Thymus (tissue), 11 donors: ENCODE measurements at regions not wholly inside any gene's neighbourhood (a gene's known extent, or its start where the extent isn't known, plus 50 kb on each side); places are given as distances from the start of the nearest gene placed in this dataset.

Experiments used
- DNase-seq, 9 donors: peaks; one replicate each; pipeline ENCODE4 v3.0.0-alpha.2; 2013; ENCODE audit warnings: low spot score in 9 of 9, low read depth in 6 of 9, missing footprints in 1 of 9
- H3K27ac ChIP-seq, 2 donors: one replicate each; pipeline ENCODE4 v1.5.1; 2013; ENCODE audit warnings: control low read depth in 1 of 2, low read depth in 1 of 2, low read length in 1 of 2, mild to moderate bottlenecking in 1 of 2, moderate library complexity in 1 of 2
- H3K27me3 ChIP-seq, 2 donors: one replicate each; pipeline ENCODE4 v1.5.1; 2013; ENCODE audit warnings: low read length in 1 of 2; ENCODE audit not compliant: control insufficient read depth in 2 of 2, insufficient read depth in 1 of 2
- H3K36me3 ChIP-seq, 2 donors: one replicate each; pipeline ENCODE4 v1.5.1; 2013; ENCODE audit warnings: low read length in 1 of 2, mild to moderate bottlenecking in 1 of 2, moderate library complexity in 1 of 2; ENCODE audit not compliant: control insufficient read depth in 2 of 2, insufficient read depth in 2 of 2
- H3K4me1 ChIP-seq, 2 donors: one replicate each; pipeline ENCODE4 v1.5.1; 2013; ENCODE audit warnings: low read length in 2 of 2; ENCODE audit not compliant: control insufficient read depth in 2 of 2, insufficient read depth in 2 of 2
- H3K4me3 ChIP-seq, 2 donors: one replicate each; pipeline ENCODE4 v1.5.1; 2013; ENCODE audit warnings: low read length in 2 of 2, control low read depth in 1 of 2, mild to moderate bottlenecking in 1 of 2
- H3K9me3 ChIP-seq, 2 donors: one replicate each; pipeline ENCODE4 v1.5.1; 2013; ENCODE audit warnings: low read length in 1 of 2, mild to moderate bottlenecking in 1 of 2; ENCODE audit not compliant: control insufficient read depth in 2 of 2, insufficient read depth in 1 of 2
- WGBS: extraction: QIAGEN DNeasy Blood & Tissue Kit; methylation state at CpG from one replicate; pipeline ENCODE4 v1.1.7; 2013; 5-methylcytosine and 5-hydroxymethylcytosine counted together
- donor health status: healthy.

DNA sequence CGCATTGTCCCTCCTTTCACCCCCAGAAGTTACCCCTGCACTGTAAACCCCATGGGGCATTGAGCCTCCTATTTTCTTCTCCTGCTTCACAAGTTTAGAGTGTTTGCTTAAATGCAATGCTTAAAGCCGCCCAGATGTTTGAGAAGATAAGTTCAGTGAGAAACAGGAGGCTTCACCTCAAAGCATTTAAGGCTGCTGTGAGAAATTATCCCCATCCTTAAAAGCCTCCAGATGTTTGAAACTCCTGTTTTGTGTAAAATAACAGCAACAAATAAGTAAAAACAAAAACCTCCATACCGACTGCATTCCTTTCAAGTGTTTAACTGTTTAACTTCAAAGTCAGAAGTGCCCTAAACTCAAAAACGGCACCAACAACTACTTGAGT is 81.8 kb downstream of the RTP5 start:
- H3K9me3 ChIP-seq = no peaks in the 10 kb centered on the region
- H3K4me1 ChIP-seq = peaks cover 16 to 17% of the 10 kb centered on the region in 2 donors
- H3K27me3 ChIP-seq = no peaks in the 10 kb centered on the region
- WGBS = 30% methylated on average over 4 of the region's 4 CpGs
- peaks cover 2 to 3% of the 10 kb centered on the region in 2 donors for H3K36me3 ChIP-seq
- DNase-seq = peak in 1 of 9 donors; percentile 24
- no peak overlapping the region for H3K4me3 ChIP-seq
- peak overlapping the region; percentile 28 to 56 for H3K27ac ChIP-seq

DNA sequence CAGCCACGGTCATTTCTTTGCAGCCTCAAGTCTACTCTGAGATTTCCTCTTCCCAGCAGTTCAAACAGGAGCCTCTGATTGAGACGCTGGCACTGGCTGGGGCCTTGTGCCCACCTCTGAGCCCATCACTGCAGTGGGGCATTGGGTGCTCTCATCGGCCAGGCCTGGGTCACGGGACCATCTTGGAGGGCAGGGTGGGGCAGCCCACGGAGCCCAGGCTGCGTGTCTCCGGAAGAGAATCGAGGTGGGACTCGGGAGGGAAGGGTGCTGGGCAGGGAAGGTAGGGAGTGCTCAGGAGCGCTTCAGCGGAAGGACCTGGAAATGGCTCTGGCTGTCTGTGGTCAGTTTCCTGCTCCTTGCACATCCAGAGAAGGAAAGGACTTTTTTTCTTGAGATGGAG is 82.4 kb downstream of the RTP5 start:
- peaks cover 16 to 17% of the 10 kb centered on the region in 2 donors for H3K4me1 ChIP-seq
- H3K36me3 ChIP-seq = peaks cover 3 to 5% of the 10 kb centered on the region in 2 donors
- DNase-seq = no peak
- H3K27me3 ChIP-seq = no peaks in the 10 kb centered on the region
- no peak overlapping the region for H3K4me3 ChIP-seq
- H3K9me3 ChIP-seq = no peaks in the 10 kb centered on the region
- H3K27ac ChIP-seq = peak overlapping the region in 1 of 2 donors; percentile 38
- 96% methylated on average over 11 of the region's 11 CpGs for WGBS

DNA sequence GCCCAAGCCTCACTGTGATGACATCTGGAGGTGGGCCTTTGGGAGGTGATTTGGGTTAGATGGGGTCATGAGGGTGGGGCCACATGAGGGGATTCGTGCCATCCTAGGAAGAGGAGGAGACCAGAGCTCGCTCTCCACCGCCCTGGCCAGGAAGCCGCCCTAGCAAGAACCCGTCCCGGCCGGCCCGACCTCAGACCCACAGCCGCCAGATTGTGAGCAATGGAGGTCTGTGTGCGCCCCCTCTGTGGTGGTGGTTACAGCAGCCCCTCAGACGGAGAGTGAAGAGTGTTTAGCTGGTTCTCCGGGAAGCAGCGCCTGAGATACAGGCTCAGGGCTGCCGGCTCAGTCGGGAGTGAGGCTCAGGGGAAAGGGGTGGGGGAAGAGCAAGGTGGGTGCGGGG is 83.3 kb downstream of the RTP5 start:
- peaks cover 16 to 17% of the 10 kb centered on the region in 2 donors for H3K4me1 ChIP-seq
- H3K27ac ChIP-seq = no peak overlapping the region
- no peaks in the 10 kb centered on the region for H3K27me3 ChIP-seq
- DNase-seq = no peak
- no peak overlapping the region for H3K4me3 ChIP-seq
- WGBS = 92% methylated on average over 16 of the region's 16 CpGs
- H3K36me3 ChIP-seq = peaks cover 3 to 5% of the 10 kb centered on the region in 2 donors
- H3K9me3 ChIP-seq = no peaks in the 10 kb centered on the region

DNA sequence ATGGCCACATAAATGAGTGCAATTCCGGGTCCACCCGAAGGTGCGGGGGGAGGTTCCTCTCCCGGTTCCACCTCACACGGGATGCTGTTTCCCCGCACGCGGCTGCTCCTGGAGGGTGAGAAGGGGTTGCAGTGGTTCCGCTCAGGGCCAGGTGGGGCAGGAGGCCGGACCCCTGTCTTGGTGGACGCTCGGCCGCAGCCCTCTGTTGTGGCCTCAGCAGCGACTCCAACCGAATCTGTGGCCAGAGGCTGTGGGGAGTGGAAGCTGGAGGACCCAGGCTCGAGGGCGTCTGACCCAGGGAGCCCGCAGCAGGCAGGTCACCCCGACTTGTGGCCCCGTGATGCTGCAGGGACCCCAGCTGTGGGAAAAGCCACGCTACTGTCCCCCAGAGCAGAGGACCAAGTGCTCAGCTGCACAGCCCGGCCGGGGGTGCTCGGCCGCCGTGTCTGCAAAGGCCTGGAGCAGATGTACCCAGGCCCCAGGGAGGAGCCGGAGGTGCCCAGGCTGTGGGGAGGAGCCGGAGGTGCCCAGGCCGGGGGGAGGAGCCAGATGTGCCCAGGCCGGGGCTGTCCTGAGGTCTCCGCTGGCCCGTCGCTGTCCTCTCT is 83.9 kb downstream of the RTP5 start:
- whole genome bisulfite sequencing = 98% methylated on average over 33 of the region's 33 CpGs

DNA sequence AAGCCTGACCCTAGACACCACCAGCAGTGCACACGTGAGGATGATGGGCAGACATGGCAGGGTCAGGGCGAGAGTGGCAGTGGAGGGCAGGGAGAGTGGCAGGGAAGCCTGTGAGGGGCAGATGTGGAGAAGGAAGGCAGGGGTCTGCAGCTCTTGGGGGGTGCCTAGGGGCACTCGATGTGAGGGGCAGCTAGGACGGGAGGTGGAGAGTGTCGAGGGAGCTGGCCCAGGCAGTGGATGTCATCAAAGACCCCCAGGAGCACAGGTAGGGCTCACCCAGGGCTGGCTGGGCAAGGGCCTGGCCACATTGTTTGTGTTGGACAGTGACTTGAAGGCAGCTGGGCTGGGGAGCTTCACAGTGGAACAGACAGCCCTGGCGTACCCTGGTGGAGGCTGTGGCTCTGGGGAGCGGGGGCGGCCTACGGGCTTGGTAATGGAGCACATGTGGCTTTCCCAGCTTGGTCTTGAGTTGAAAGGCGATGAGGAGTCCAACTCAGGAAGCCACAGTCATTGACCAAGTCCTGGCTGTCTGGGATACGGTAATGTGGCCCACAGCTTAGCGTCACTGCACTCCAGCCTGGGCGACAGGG is 87.1 kb downstream of the RTP5 start:
- no peak overlapping the region for H3K4me3 ChIP-seq
- H3K9me3 ChIP-seq = no peaks in the 10 kb centered on the region
- H3K27me3 ChIP-seq = no peaks in the 10 kb centered on the region
- H3K36me3 ChIP-seq = peaks cover 5 to 16% of the 10 kb centered on the region in 2 donors
- WGBS = 93% methylated on average over 13 of the region's 13 CpGs
- H3K27ac ChIP-seq = no peak overlapping the region
- DNase-seq = no peak
- H3K4me1 ChIP-seq = peaks cover 5% of the 10 kb centered on the region in 2 donors

More for the DNA sequence above, 83.9 kb downstream of the RTP5 start:
- H3K27me3 ChIP-seq = no peaks in the 10 kb centered on the region
- H3K4me1 ChIP-seq = peaks cover 16 to 17% of the 10 kb centered on the region in 2 donors
- peaks cover 3 to 5% of the 10 kb centered on the region in 2 donors for H3K36me3 ChIP-seq
- H3K9me3 ChIP-seq = no peaks in the 10 kb centered on the region
- no peak for DNase-seq
- H3K27ac ChIP-seq = no peak overlapping the region
- no peak overlapping the region for H3K4me3 ChIP-seq

DNA sequence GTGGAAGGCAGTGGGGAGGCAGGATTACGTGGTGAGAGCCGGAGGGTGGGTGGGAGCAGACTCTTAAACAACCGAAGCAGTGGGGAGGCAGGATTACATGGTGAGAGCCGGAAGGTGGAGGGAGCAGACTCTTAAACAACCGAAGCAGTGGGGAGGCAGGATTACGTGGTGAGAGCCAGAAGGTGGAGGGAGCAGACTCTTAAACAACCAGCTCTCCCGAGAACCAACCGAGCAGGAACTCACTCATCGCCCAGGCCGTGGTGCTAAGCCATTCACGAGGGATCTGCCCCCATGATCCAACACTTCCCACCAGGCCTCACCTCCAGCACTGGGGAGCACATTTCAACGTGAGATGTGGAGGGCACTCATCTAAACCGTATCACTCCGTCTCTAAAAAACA is 87.7 kb downstream of the RTP5 start:
- no peak for DNase-seq
- H3K9me3 ChIP-seq = no peaks in the 10 kb centered on the region
- peaks cover 5 to 13% of the 10 kb centered on the region in 2 donors for H3K36me3 ChIP-seq
- H3K27me3 ChIP-seq = no peaks in the 10 kb centered on the region
- no peak overlapping the region for H3K27ac ChIP-seq
- H3K4me3 ChIP-seq = no peak overlapping the region
- WGBS = 92% methylated on average over 14 of the region's 14 CpGs
- H3K4me1 ChIP-seq = no peaks in the 10 kb centered on the region

DNA sequence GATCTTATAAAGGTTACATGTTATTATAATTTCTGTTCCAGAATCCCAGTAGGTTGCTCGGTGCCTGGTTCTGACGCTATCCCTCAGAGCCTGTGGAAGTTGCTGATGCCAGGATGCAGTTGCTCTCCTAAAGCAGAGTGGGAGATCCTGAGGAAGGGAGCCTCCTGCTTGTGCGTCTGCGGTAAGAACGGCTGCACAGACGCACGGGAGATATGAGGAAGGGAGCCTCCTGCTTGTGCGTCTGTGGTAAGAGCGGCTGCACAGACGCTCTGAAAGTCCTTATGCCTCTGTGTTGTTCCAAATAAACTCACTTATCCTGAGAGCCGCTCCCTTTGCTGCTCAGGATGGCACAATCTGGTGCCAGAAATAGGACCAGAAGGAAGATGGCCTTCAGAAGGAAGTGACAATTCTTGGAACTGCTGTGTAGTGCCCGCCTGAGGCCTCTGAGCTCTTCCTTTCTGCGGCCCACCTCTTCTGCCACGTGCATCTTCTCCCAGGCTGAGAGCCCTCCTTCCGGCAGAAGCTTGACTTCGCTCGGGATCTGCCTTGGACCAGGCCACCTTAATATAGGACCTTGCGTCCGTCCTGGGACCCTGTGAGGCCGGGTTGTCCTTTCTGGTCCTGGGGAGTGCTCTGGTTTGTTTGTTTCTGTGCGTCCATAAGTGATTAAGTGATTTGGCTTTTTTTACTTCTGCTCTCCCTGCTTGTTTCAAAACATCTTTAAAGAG is 89.5 kb downstream of the RTP5 start:
- WGBS = 92% methylated on average over 21 of the region's 21 CpGs
- DNase-seq = no peak

DNA sequence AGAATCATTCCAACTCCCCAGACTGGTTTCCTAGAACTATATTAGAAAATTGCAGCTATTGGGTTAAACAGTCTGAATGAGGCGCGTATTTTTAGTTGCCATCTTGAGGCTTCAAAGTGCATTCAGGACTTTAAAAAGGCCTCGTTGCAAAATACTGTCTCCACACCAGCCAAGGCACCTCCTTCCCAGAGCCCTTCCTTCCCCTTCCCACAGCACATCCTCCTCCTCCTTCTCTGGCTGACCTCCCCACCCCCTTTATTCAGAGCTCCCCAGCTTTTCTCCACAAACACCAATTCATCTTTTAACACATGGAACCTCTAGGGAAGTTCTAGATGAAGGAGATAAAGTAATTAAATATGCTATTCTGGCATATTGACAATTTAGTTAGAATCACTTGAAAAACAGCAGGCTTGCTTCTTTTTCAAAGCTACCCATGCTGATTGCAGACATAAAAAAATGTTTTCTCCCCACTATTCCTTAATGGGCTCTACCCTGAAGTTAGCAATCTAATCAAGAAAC is 90.3 kb downstream of the RTP5 start:
- no peaks in the 10 kb centered on the region for H3K9me3 ChIP-seq
- no peak overlapping the region for H3K27ac ChIP-seq
- H3K36me3 ChIP-seq = peaks cover 5 to 13% of the 10 kb centered on the region in 2 donors
- H3K4me1 ChIP-seq = peaks cover 0 to 3% of the 10 kb centered on the region in 2 donors
- no peak for DNase-seq
- 88% methylated on average over 3 of the region's 3 CpGs for WGBS
- H3K27me3 ChIP-seq = no peaks in the 10 kb centered on the region
- no peak overlapping the region for H3K4me3 ChIP-seq

More for the DNA sequence above, 89.5 kb downstream of the RTP5 start:
- peaks cover 5 to 13% of the 10 kb centered on the region in 2 donors for H3K36me3 ChIP-seq
- peaks cover 0 to 3% of the 10 kb centered on the region in 2 donors for H3K4me1 ChIP-seq
- no peaks in the 10 kb centered on the region for H3K9me3 ChIP-seq
- H3K27ac ChIP-seq = no peak overlapping the region
- no peaks in the 10 kb centered on the region for H3K27me3 ChIP-seq
- no peak overlapping the region for H3K4me3 ChIP-seq

DNA sequence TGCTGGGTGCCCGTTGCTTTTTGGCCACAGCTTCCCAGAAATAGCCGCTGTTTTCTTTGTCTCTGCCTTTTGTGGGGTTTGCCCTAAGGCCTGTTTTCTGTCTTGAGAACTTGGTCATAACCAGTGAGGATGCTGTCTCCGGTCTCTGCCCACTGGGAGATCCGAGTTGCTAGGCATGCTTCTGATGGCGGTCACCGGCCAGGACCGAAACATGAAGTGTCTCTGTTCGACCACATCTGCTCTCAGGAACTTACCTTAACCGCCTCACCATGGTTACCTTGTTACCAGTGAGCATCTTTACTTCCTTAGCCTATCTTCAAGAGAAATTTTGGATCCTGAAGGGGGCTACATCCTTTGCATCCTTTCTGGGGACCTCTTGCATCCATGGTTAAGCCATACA is 91.9 kb downstream of the RTP5 start:
- Histone ChIP-seq H3K27ac (no peak overlapping the region), H3K9me3 (no peaks in the 10 kb centered on the region), H3K4me3 (no peak overlapping the region), H3K36me3 (peaks cover 1 to 13% of the 10 kb centered on the region in 2 donors), H3K4me1 (peaks cover 3 to 12% of the 10 kb centered on the region in 2 donors), H3K27me3 (no peaks in the 10 kb centered on the region)
- 93% methylated on average over 9 of the region's 9 CpGs for WGBS
- no peak for DNase-seq
